Right atrium auricular region (tissue), 2 donors: ENCODE measurements at regions not wholly inside any gene's neighbourhood (a gene's known extent, or its start where the extent isn't known, plus 50 kb on each side); places are given as distances from the start of the nearest gene placed in this dataset.

Source experiments
- DNase-seq: peaks from one replicate; pipeline ENCODE4 v3.0.0-alpha.2; 2019; ENCODE audit warnings: low spot score
- H3K27ac ChIP-seq, 2 donors: fragments of 200-600 bp; sonication (generic); 1 replicate in 1 of 2; 2 replicates in 1 of 2; pipeline ENCODE4 v1.5.1; 2016 to 2019
- H3K27me3 ChIP-seq, 2 donors: fragments of 200-600 bp; sonication (generic); one replicate each; pipeline versions ENCODE4 v1.5.1 to v1.6.0; 2017 to 2019
- H3K36me3 ChIP-seq: fragments of 200-600 bp; sonication (generic); one replicate; pipeline ENCODE4 v1.5.1; 2016
- H3K4me1 ChIP-seq, 2 donors: fragments of 200-600 bp; sonication (generic); one replicate each; pipeline versions ENCODE4 v1.5.1 to v1.6.0; 2017 to 2019
- H3K4me3 ChIP-seq, 2 donors: fragments of 200-600 bp; sonication (generic); 1 replicate in 1 of 2; 2 replicates in 1 of 2; pipeline ENCODE4 v1.5.1; 2017 to 2019; ENCODE audit warnings: mild to moderate bottlenecking in 1 of 2, moderate library complexity in 1 of 2
- H3K9me3 ChIP-seq, 2 donors: fragments of 200-600 bp; sonication (generic); one replicate each; pipeline ENCODE4 v1.5.1; 2019
- CTCF ChIP-seq, 2 donors: fragments of 200-600 bp; sonication (generic); IDR thresholded peaks; one replicate each; pipeline ENCODE4 v1.5.1; 2019; ENCODE audit warnings: antibody characterized with exemption in 2 of 2

GRCh38 chr18:77559274-77559910 is 309.7 kb downstream of the GALR1 start:
- Histone ChIP-seq H3K4me1 (no peaks in the 10 kb centered on the region), H3K27ac (no peak overlapping the region), H3K9me3 (no peaks in the 10 kb centered on the region), H3K4me3 (no peak overlapping the region), H3K27me3 (no peaks in the 10 kb centered on the region), H3K36me3 (no peaks in the 10 kb centered on the region)
- TF ChIP-seq CTCF (IDR thresholded peaks at IDR 0.05), result no peak
- DNase-seq, result no peak

GRCh38 chr18:77560341-77560992 is 310.8 kb downstream of the GALR1 start:
- no peaks in the 10 kb centered on the region for H3K4me1 ChIP-seq
- H3K27ac ChIP-seq, result no peak overlapping the region
- H3K27me3 ChIP-seq, result no peaks in the 10 kb centered on the region
- TF ChIP-seq CTCF (IDR thresholded peaks at IDR 0.05), result no peak
- no peaks in the 10 kb centered on the region for H3K36me3 ChIP-seq
- no peak overlapping the region for H3K4me3 ChIP-seq
- DNase-seq, result no peak
- H3K9me3 ChIP-seq, result no peaks in the 10 kb centered on the region

GRCh38 chr18:77566604-77567003 is 317.0 kb downstream of the GALR1 start:
- no peaks in the 10 kb centered on the region for H3K27me3 ChIP-seq
- no peak overlapping the region for H3K4me3 ChIP-seq
- no peak overlapping the region for H3K27ac ChIP-seq
- no peaks in the 10 kb centered on the region for H3K36me3 ChIP-seq
- TF ChIP-seq CTCF (IDR thresholded peaks at IDR 0.05), result no peak
- H3K9me3 ChIP-seq, result peaks cover 0 to 12% of the 10 kb centered on the region in 2 donors
- no peaks in the 10 kb centered on the region for H3K4me1 ChIP-seq
- DNase-seq, result no peak

- no peaks in the 10 kb centered on the region for H3K36me3 ChIP-seq
- no peak for TF ChIP-seq CTCF (IDR thresholded peaks at IDR 0.05)
- no peak for DNase-seq
- H3K9me3 ChIP-seq, result peaks cover 0 to 12% of the 10 kb centered on the region in 2 donors
- H3K27ac ChIP-seq, result no peak overlapping the region
- no peaks in the 10 kb centered on the region for H3K4me1 ChIP-seq
- H3K27me3 ChIP-seq, result no peaks in the 10 kb centered on the region
- no peak overlapping the region for H3K4me3 ChIP-seq
Measured at GRCh38 chr18:77567205-77567604, 317.6 kb downstream of the GALR1 start.

GRCh38 chr18:77571743-77572142 is 322.1 kb downstream of the GALR1 start:
- H3K4me3 ChIP-seq, result no peak overlapping the region
- no peaks in the 10 kb centered on the region for H3K27me3 ChIP-seq
- no peak for DNase-seq
- no peaks in the 10 kb centered on the region for H3K4me1 ChIP-seq
- no peak for TF ChIP-seq CTCF (IDR thresholded peaks at IDR 0.05)
- no peaks in the 10 kb centered on the region for H3K36me3 ChIP-seq
- H3K9me3 ChIP-seq, result peaks cover 0 to 12% of the 10 kb centered on the region in 2 donors
- H3K27ac ChIP-seq, result no peak overlapping the region
